M059J (cell line): ENCODE measurements at regions not wholly inside any gene's neighbourhood (a gene's known extent, or its start where the extent isn't known, plus 50 kb on each side); places are given as distances from the start of the nearest gene placed in this dataset.
"Not testable (repeated sequence)": the region's sequence is repeated elsewhere in the genome, so short reads cannot be mapped to it uniquely, and the experiment has no call there.

Source experiments
- DNase-seq: peaks from one replicate; pipeline ENCODE4 v3.0.0-alpha.2; 2012; ENCODE audit warnings: low read depth

DNA sequence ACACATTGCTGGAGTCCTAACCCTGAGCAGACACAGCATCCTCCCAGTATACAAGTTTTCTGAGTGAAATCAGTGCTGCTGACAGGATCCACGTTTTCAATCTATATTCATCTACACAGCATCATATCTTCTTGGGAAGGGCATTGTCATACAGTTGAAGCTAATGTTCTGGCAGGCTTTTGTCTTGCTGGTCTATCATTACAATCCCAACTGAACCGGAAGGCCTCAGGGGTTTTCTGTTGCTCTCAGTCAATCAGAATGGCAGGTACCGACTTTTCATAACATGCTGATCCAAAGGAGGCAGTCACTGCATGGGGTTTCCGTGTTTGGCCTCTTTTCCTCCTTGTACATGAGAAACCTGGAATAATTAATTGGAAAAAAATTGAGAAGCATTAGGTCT lies 2118.8 kb upstream of the WWC1 start:
- no peak for DNase-seq

DNA sequence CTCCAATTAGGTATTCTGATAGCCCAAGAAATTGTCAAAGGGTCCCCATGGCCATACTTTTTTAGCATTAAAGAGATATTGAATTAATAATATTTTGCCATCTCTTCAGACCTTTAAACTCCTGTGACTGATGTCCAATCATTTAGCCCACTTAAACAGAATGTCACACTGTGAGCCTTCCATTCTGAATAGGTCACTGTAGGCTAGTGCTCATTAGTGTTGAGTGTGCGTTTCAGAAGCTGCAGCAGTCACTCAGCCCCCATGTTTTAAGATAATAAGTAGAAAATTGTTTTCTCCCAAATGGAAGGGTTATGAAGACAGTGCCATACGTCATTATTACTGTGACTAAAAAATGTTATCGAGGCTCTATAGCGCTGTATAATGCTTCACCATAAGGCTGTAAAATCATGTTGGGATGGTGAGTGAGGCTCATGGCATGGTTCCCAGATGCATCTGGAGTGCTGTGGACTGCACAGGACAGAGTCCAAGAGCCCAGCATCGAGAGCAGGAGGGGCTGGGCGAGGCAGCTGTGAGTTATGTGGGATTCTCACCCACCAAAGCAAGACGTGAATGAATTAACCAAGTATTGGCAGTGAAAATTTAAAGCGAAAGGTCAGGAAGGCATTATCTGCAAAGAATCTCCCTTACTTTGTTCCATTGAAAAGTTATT lies 2112.9 kb upstream of the WWC1 start:
- no peak for DNase-seq

DNA sequence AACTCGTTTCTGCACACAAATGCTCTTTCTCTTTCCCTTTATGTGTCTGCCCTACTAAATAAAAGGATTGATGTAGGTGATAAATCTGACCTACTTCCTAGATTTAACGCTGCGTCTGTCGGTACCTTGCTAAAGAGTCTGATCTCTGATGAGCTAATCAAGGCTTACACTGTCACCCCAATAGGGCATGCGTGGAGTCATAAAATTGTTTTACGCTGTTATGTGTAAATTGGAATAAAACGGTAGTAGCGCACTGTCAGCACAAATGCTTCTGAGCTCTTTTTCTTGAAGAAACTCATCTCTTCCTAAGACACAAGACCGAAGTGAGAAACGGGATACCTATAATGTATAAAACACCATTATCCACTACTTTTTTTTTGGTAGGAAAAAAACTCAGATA lies 2106.3 kb upstream of the WWC1 start:
- no peak for DNase-seq

DNA sequence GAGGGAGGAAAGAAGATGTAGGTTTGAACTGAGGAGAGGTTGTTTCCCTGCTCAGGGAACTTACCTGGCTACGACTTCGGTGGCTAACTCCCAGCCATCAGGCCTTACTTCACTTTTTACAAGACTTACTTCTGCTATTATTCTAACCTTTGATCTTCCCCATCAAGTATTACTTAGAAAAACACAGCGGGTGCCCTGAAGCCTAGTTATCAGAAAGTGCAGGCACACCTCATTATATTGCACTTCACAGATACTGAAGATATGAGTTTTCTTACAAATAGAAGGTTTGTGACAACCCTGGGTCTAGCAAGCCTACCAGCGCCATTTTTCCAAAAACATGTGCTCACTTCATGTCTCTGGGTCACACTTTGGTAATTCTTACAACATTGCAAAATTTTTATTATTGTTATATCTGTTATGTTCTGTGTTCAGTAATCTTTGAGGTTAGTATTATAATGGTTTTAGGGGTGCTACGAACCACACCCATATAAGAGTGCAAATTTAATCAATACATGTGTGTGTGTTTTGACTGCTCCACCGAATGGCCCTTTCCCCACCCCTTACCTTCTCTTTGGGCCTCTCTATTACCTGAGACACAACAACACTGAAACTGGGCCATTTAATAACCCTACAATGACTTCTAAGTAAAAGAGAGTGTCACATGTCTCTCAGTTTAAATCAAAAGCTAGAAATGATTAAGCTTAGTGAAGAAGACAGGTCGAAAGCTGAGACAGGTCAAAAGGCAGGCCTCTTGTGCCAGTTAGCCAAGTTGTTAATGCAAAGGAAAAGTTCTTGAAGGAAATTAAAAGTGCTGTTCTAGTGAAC lies 2102.7 kb upstream of the WWC1 start:
- no peak for DNase-seq

DNA sequence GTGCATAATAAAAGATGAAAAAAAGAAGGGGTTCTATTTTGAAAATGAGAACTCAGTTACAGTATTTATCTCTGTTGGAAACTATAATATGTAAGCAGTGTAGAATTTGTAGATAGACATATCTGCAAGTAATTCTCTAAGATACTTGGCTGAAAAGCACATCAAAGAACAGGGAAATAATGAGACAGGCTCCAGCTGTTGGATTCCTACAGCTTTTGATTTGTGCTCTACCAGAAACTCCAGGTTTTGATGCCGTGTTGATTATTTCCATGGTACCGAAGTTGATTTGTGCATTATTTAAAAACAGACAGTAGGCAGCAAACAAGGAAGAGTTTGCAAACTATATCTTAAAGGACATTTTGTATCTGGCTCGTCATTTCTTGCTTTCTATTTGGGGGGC lies 2098.7 kb upstream of the WWC1 start:
- no peak for DNase-seq

DNA sequence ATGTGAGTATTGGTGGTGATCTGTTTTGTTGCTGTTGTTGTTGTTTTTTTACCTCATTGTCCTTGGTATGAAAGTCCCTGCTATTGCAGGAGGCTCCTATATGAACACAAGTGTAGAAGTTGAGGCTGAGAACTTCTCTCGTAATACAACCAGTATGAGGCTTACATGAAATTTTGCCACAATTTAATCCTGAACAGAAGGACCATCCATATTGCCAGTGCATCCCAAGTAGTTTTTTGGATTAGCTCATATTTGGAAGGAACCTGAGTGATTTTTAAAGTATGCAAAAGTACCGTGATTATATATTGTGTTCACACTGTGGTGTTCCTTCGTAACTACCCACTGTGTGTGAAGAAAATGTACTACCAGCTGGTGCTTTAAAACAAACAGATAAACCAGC lies 2095.5 kb upstream of the WWC1 start:
- no peak for DNase-seq

DNA sequence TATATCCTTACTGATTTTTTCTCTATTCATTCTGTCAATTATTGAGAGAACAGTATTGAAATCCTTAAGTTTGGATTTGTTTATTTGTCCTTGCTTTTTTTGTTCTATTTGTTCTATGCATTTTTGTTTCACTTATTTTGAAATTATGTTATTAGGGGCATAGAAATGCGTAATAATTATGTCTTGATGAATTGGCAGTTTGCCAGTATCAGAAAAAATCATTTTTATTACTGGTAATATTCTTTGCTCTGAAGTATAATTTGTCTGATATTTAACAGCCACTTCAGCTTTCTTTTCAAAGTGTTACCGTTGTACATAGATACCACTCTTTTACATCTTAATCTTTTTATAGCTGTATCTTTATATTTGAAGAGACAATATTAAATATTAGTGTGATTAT lies 2090.9 kb upstream of the WWC1 start:
- no peak for DNase-seq

DNA sequence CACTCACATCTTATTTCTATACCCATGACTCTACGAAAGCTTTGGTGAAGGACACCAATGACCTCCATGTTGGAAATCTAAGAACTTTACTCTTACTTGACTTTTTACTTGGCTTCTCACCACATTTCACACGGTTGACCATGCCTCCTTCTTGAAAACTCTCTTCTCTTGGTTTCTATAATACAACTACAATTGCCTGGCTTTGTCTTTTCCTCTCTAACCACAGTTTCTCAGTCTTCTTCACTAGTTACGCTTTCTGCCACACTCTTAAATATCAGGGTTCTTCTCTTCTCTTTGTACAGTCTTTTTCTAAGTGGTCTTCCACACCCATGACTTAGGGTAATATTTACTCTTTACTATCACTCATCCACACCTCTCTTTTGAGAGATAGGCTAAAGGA lies 2079.8 kb upstream of the WWC1 start:
- no peak for DNase-seq

DNA sequence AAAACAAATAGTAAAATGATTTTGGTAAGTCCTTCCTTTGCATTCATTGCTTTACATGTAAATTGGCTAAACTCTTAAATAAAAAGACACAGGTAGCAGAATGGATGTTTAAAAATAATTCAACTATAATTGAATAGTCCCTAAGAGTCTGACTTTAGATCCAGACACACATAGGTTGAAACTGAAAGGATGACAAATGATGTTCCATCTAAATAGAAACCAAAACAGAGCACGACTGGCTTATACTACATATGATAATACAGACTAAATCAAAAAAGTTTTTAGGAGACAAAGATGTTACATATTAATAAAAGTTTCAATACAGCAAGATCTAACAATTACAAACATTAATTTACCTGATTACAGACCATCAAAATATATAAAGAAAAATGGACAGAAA lies 2055.1 kb upstream of the WWC1 start:
- no peak for DNase-seq

DNA sequence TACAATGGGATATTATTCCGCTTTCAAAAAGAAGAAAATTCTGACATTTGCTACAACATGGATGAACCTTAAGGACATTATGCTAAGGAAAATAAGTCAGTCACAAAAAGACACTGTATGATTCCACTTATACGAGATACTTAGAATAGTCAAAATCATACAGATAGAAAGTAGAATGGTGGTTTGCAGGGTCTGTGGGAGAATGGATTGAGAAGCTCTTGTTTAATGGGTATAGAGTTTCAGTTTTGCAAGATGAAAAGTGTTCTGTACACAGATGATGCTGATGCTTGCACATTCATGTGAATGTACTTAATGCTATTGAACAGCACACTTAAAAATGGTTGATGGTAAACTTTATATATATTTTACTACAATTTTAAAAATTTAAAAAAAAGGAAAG lies 2050.7 kb upstream of the WWC1 start:
- no peak for DNase-seq

DNA sequence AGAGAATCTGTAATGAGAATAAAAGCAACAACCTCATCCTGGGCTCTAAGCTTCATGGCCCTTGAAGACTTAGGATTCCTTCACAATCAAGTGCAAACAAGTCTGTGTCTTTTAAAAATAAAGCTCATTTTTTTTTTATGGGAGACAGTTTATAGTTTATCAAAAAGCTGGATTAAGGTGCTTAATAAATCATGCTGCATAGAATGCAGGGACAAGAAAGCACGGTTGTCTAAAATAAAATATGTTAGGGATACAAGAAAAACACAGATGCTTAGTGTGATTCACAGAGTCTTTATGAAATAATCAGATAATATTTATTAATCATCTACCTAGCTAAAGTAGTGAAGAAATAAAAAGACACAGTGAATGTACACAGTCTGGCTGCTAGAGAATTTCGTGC lies 2045.9 kb upstream of the WWC1 start:
- DNase-seq: no peak

DNA sequence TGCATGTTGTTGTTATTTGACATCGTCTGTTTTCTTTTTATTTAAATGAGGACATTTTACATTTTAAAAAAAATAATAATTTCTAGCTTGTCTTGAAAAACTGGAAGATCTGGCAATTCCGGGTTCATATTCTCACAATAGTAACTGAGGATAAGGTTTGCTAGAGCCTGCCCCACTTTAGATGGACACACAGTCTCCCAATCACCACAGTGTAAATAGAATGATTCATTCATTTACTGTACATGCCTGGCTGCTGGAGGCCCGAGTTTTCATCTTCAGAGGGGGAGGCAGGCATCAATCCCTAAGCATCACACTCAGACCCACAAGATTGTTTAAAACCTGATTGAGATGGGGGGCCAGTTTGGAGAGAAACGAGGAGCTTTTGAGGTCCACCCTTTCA lies 2039.7 kb upstream of the WWC1 start:
- no peak for DNase-seq

DNA sequence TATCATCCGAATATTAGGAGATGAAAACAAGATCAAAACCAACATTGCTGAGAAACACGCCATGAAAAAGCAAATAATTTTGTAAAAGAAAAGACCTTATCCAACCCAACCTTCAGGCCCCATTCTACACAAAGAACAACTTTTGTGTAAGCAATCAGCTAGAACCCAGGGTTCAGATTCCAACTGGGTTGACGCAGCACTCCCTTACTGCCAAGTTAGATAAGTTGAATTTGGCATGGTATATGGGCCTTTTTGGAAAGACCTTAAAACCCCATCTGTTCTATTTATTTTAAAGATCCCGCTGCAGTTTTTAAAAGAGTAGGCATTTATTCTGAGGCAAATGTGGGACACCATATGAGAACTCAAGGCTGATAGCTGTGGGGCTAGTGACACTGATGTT lies 2033.8 kb upstream of the WWC1 start:
- no peak for DNase-seq

DNA sequence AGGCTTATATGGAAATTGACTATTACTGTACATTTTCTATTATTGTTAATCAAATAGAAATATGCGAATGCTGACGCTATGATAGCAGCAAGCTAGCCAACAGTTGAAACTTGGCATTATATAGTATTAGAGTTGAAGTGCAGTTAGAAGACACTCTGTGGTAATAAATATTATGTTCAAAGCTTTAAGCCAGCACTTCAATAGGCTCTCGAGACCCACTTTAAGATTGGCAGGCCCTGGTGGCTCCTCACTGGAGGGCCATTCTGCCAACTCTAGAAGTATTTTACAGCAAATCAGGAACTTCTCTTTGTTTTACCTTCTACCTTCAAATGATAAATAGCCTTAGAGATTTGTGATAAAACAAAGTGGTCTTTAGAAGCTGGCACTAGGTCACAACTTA lies 2029.0 kb upstream of the WWC1 start:
- no peak for DNase-seq

DNA sequence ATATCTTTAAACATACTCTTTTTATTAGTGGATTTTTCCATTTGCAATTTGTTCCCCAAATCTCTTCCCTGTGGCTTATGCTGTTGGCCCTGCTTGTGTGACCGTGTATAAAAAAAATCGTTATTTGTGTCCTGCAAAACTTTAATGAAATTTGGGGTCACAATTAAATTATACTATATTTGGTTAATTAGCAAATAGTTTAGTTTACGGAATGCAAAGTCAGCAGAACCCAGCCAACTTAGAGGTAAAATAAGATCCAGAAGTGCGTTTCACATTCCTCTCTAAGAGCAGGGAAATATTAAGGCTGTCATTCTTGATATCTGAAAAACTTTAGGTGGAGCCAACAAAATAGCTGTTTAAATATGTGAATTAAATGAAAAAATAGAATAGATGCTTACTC lies 2023.5 kb upstream of the WWC1 start:
- DNase-seq: no peak

DNA sequence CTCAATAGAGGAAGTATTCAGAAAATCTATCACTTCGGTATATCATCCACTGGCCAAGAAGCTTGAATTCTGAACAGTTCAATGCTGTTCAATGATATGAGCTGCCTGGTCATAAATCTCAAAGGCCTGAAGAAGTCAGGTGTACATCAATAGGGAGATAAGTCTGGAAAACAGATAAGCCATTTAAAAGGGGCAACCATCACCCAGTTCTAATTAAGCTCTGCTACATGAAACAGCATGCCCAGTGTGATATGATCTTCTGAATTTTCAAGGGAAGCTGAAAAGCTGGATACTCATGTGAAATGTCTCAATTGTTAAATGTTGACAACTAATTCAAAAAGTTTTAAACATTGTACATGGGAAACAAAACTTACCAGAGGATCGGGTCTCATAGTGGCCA lies 2020.7 kb upstream of the WWC1 start:
- DNase-seq: no peak

DNA sequence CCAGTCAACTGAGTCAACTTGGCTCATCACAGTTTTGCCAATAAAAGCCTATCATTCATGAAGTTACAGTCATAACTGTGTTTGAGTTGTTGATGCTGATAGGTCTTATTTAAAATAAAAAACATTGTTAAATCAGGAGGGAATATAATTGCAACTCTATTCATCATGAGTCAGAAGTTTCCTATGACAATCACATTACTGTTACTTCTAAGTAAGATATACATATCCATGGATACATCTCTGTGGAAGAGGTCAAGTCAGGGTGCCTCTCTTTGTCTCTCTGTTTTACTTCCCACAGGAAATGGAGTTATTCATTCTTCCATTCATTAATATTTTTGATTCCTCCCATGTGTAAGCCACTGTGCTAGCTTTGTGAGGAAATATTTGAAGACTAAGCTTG lies 2015.4 kb upstream of the WWC1 start:
- no peak for DNase-seq

DNA sequence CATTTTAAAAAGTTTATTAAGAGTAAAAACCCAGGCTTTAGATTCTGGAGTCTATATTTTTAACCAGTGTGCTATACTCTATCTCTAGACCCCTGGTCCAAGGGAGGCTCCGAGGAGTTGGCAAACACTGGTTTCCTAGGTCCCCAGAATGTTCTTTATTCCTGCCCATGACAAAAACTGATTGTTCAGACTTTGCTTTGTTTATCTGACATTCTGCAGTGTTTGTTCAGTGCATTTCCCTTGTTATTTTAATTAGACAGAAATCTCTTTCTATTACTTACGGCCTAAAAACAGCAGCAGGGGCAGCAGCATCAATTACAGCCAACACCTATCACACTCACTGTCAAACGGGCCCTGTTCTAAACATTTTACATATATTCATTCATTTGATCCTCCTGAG lies 2011.6 kb upstream of the WWC1 start:
- no peak for DNase-seq

DNA sequence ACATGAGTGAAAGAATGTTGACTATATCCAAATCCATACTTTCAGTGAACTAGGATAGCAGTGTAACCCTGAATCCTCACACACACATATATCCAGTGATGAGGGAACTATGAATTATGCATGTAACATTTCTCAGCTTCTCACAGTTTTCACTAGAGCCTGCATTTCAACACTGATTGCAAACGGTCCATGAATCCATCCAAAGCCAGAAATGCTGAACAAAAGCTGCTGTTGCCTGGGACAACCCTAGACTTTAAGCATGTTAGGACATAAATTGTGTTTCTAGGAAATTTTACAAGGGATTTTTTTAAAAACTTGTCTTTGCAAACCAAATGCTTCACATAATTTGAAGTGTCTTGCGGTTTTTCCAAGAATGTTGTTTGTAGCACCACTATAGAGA lies 2010.0 kb upstream of the WWC1 start:
- DNase-seq: no peak

DNA sequence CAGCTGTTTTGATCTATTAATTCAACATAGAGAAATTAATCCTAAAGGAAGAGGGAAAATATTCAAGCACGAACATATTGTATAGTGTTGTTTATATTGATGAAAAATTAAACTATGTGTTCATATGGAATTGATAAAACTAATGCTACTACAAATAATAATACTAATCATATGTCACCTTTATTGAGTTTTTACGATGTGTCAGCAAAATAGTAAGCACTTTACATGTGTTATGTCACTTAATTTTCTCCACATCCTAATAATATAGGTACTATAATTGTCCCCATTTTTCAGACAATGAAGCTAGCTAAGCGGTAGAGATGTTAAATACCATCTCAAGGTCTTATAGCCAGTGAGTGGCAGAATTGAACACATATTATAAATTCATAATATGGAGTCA lies 2008.5 kb upstream of the WWC1 start:
- DNase-seq: no peak

DNA sequence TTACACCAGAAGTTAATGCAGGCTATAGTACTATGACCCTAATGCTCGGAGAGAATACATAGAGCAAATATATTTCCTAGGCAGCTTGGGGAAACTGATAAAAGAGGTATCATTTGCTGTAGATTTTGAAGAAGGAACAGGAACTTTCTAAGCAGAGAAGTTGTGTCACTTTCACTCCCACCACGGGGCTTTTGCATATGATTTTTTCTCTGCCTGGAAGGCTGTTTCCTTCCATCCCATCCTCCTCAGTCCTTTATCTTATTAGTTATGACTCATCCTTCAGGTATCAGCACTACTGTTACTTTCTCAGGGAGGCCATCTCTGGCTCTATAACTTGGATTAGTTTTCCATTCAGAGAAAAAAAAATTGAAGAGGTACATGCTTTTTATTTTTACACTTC lies 2006.1 kb upstream of the WWC1 start:
- no peak for DNase-seq

DNA sequence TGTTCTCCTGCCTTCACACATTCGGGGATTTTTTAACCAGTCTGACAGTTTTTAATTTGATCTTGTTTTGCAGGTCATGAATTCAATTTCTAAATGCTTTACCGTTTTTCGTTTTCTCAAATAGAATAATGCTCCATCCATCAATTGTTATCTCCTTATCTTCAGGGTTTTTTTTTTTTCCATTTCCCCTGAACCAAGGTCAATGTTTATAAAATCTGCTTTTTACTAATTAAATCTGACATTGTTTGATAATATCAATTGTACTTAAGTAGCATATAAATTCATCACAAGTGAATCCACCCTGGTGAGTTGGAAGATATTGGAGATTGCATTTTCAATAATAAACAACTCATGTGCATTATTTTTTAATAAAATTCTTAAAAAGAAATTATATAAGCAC lies 2004.6 kb upstream of the WWC1 start:
- DNase-seq: no peak

DNA sequence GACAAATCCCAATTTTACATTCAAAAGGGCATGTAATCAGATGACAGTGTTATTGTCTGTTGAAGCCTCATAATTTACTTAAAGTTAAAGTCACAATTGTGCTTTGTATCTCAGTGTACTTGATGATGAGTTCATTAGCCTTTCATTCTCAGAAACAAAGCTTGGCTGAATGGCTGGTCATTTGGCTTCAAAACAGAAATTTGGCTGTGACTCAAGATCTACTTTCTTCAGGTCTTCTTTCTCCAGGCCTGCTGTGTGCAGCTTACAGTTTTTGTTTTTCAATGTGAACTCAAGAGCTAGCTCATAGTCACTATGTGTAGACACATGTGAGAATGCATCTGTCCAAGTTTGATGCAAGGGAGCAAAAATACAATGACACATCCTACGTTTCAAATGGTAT lies 2003.6 kb upstream of the WWC1 start:
- no peak for DNase-seq

DNA sequence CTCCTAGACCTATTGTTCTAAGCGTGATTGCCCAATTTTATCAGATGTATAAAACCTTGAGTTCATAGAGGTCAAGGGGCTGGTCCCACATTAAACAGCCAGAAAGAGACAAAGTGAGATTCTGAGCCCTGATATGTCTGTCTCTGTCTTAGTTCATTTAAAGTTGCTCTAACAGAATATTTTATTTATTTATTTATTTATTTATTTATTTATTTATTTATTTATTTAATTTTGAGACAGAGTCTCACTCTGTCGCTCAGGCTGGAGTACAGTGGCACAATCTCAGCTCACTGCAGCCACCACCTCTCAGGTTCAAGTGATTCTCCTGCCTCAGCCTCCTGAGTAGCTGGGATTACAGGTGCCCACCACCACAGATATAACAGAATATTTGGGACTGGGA lies 1999.6 kb upstream of the WWC1 start:
- not testable (repeated sequence) for DNase-seq
